SU-DHL-6 (cell line): ENCODE measurements at regions not wholly inside any gene's neighbourhood (a gene's known extent, or its start where the extent isn't known, plus 50 kb on each side); places are given as distances from the start of the nearest gene placed in this dataset.

Source experiments
- H2AFZ ChIP-seq: fragments of 200-600 bp; sonication (generic); 2 replicates; pipeline ENCODE4 v1.6.1; 2014; ENCODE audit warnings: low read depth, mild to moderate bottlenecking, moderate library complexity, mixed read lengths, antibody characterized with exemption, low read length; ENCODE audit not compliant: severe bottlenecking
- H3F3A ChIP-seq: fragments of 200-600 bp; shearing (Covaris generic); 2 replicates; pipeline ENCODE4 v1.6.0; 2016; ENCODE audit warnings: antibody characterized with exemption, mild to moderate bottlenecking; ENCODE audit not compliant: insufficient read depth
- H3K27ac ChIP-seq: fragments of 200-600 bp; sonication (generic); 2 replicates; pipeline ENCODE4 v1.5.1; 2016; ENCODE audit warnings: low read depth, mild to moderate bottlenecking, low read length, moderate library complexity, mixed read lengths
- H3K27me3 ChIP-seq: fragments of 200-600 bp; sonication (generic), shearing (Covaris generic); 2 replicates; pipeline ENCODE4 v1.6.0; 2014; ENCODE audit warnings: mild to moderate bottlenecking, low read length
- H3K36me3 ChIP-seq: fragments of 200-600 bp; sonication (generic); 2 replicates; pipeline ENCODE4 v1.6.1; 2014; ENCODE audit warnings: mild to moderate bottlenecking, low read length, mixed read lengths
- H3K4me2 ChIP-seq: fragments of 300-600, 200-600 bp; shearing (Covaris generic), sonication (generic); 2 replicates; pipeline ENCODE4 v1.6.0; 2014; ENCODE audit warnings: low read length, low read depth, mild to moderate bottlenecking; ENCODE audit not compliant: poor library complexity, severe bottlenecking
- H3K4me3 ChIP-seq: fragments of 200-600 bp; sonication (generic); 2 replicates; pipeline ENCODE4 v1.5.1; 2014; ENCODE audit warnings: antibody characterized with exemption, low read length, mild to moderate bottlenecking, mixed read lengths; ENCODE audit not compliant: insufficient read depth, poor library complexity, severe bottlenecking
- H3K79me2 ChIP-seq: fragments of 200-600 bp; sonication (generic); 2 replicates; pipeline ENCODE4 v1.6.1; 2014; ENCODE audit warnings: mild to moderate bottlenecking, low read length, moderate library complexity; ENCODE audit not compliant: insufficient read depth
- H3K9ac ChIP-seq: fragments of 200-600 bp; sonication (generic); 2 replicates; pipeline ENCODE4 v1.7.0; 2014; ENCODE audit warnings: mild to moderate bottlenecking, low read length
- H3K9me2 ChIP-seq: fragments of 200-600 bp; sonication (generic); replicated peaks from 2 replicates; pipeline ENCODE4 v1.6.1; 2014; ENCODE audit warnings: low read length; ENCODE audit not compliant: insufficient read depth
- H3K9me3 ChIP-seq: fragments of 200-600 bp; sonication (generic); 2 replicates; pipeline ENCODE4 v1.6.1; 2014; ENCODE audit warnings: low read length, mixed read lengths; ENCODE audit not compliant: insufficient read depth
- H4K20me1 ChIP-seq: fragments of 200-600 bp; sonication (generic); 2 replicates; pipeline ENCODE4 v1.6.1; 2014; ENCODE audit warnings: low read depth, mild to moderate bottlenecking, antibody characterized with exemption, low read length, moderate library complexity, mixed read lengths
- EZH2phosphoT487 ChIP-seq: fragments of 200-600 bp; sonication (generic), shearing (Covaris generic); conservative IDR thresholded peaks from 2 replicates; pipeline ENCODE4 v1.6.1; 2018; ENCODE audit warnings: mild to moderate bottlenecking, antibody characterized with exemption, low read length, moderate library complexity, mixed read lengths
- TF ChIP-seq, protein P1 (sequence below): fragments of 200-600 bp; sonication (generic); IDR thresholded peaks from one replicate; pipeline ENCODE4 v1.5.1; 2017; ENCODE audit warnings: antibody characterized with exemption, mild to moderate bottlenecking, low read length, moderate library complexity; ENCODE audit not compliant: insufficient read depth, poor library complexity, severe bottlenecking

DNA sequence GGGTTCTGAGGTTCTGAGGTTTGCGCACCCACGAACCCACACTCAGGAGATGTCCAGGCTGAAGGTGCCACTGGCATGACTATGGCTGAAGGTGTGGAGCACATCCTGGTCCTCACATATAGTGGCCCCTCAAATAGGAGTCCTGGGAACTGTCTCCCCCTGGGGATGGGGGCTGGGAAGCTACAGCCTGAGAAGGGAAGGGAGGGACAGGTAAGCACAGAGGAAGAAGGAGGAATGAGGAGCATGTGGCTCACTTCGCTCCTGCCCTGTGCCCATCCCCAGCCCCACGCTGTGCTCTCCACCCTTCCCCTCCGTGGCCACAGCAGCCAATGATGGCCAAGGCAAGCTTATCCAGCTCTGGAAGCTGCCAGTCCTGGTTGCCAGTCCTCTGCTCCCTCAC lies 123.9 kb upstream of the LHX1 start:
- H3K36me3 ChIP-seq, result no peaks in the 10 kb centered on the region
- H3K27me3 ChIP-seq, result no peaks in the 10 kb centered on the region
- no peak overlapping the region for H3K27ac ChIP-seq
- H3K9me3 ChIP-seq, result no peaks in the 10 kb centered on the region
- H3K9ac ChIP-seq, result no peak overlapping the region
- H3K4me2 ChIP-seq, result no peak overlapping the region
- no peaks in the 10 kb centered on the region for H4K20me1 ChIP-seq
- no peak for TF ChIP-seq EZH2phosphoT487
- TF ChIP-seq, protein P1, sequence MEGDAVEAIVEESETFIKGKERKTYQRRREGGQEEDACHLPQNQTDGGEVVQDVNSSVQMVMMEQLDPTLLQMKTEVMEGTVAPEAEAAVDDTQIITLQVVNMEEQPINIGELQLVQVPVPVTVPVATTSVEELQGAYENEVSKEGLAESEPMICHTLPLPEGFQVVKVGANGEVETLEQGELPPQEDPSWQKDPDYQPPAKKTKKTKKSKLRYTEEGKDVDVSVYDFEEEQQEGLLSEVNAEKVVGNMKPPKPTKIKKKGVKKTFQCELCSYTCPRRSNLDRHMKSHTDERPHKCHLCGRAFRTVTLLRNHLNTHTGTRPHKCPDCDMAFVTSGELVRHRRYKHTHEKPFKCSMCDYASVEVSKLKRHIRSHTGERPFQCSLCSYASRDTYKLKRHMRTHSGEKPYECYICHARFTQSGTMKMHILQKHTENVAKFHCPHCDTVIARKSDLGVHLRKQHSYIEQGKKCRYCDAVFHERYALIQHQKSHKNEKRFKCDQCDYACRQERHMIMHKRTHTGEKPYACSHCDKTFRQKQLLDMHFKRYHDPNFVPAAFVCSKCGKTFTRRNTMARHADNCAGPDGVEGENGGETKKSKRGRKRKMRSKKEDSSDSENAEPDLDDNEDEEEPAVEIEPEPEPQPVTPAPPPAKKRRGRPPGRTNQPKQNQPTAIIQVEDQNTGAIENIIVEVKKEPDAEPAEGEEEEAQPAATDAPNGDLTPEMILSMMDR, result no peak
- no peak overlapping the region for H3K4me3 ChIP-seq
- no peaks in the 10 kb centered on the region for H3F3A ChIP-seq
- no peak overlapping the region for H2AFZ ChIP-seq
- no peaks in the 10 kb centered on the region for H3K79me2 ChIP-seq
- H3K9me2 ChIP-seq, result no peaks in the 10 kb centered on the region

DNA sequence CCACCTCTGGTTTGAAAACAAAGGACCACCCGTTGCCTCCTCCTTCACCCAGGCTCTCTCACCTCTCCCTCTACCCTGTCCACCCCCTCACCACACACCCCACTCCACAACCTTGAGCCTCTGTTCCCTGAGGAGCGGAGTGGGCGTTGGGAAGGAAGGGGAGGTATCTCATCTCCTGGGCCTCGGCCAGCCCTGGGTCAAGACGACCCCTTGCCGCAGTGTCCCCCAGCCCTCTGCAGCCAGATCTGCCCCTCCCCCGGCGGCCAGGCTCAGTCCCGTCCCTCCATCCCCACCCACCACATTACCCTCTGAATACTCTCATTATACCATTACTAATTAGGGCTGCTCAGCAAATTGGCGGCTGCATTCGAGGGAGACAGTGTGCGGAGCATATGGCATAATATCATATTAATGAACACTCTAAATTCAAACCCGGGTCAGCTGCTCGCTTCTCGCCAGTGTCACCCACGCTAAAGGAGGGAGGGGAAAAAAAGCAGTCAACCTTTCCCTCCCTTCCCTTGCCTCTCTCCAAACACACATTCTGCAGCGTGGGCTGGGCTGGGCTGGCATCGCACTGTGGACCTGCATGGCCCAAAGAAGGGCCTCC lies 123.2 kb upstream of the LHX1 start:
- H2AFZ ChIP-seq, result no peak overlapping the region
- no peak for TF ChIP-seq EZH2phosphoT487
- no peak overlapping the region for H3K9ac ChIP-seq
- H3K4me2 ChIP-seq, result no peak overlapping the region
- H3K36me3 ChIP-seq, result no peaks in the 10 kb centered on the region
- no peaks in the 10 kb centered on the region for H3K9me3 ChIP-seq
- H3K27me3 ChIP-seq, result no peaks in the 10 kb centered on the region
- H3F3A ChIP-seq, result no peaks in the 10 kb centered on the region
- no peak overlapping the region for H3K4me3 ChIP-seq
- H3K9me2 ChIP-seq, result no peaks in the 10 kb centered on the region
- H3K79me2 ChIP-seq, result no peaks in the 10 kb centered on the region
- H4K20me1 ChIP-seq, result no peaks in the 10 kb centered on the region
- H3K27ac ChIP-seq, result no peak overlapping the region

DNA sequence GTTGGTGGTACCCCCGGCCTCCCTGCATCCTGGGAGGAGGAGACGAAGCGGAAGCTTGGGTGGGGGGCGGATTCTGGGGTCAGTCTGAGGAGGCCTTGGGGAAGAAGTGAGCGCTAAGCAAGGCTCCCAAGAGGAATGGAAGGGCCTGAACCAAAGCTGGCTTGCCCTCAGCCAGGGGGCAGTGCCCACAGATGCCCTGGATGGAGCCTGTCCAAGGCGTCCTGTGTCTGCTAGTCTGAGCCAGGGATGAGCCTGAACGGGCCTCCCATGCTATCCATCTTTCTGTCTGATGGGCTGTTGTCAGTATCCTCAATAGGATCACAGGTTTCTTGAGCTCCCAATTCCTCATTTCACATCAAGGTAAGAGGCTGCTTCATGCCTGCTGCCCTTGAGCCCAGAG lies 122.3 kb upstream of the LHX1 start:
- H3K4me3 ChIP-seq, result no peak overlapping the region
- H4K20me1 ChIP-seq, result no peaks in the 10 kb centered on the region
- H3K9ac ChIP-seq, result no peak overlapping the region
- H3F3A ChIP-seq, result no peaks in the 10 kb centered on the region
- no peaks in the 10 kb centered on the region for H3K79me2 ChIP-seq
- H3K9me3 ChIP-seq, result no peaks in the 10 kb centered on the region
- H3K27me3 ChIP-seq, result no peaks in the 10 kb centered on the region
- H3K4me2 ChIP-seq, result no peak overlapping the region
- no peaks in the 10 kb centered on the region for H3K9me2 ChIP-seq
- TF ChIP-seq, protein P1, result no peak
- TF ChIP-seq EZH2phosphoT487, result no peak
- no peaks in the 10 kb centered on the region for H3K36me3 ChIP-seq
- no peak overlapping the region for H2AFZ ChIP-seq
- no peak overlapping the region for H3K27ac ChIP-seq

DNA sequence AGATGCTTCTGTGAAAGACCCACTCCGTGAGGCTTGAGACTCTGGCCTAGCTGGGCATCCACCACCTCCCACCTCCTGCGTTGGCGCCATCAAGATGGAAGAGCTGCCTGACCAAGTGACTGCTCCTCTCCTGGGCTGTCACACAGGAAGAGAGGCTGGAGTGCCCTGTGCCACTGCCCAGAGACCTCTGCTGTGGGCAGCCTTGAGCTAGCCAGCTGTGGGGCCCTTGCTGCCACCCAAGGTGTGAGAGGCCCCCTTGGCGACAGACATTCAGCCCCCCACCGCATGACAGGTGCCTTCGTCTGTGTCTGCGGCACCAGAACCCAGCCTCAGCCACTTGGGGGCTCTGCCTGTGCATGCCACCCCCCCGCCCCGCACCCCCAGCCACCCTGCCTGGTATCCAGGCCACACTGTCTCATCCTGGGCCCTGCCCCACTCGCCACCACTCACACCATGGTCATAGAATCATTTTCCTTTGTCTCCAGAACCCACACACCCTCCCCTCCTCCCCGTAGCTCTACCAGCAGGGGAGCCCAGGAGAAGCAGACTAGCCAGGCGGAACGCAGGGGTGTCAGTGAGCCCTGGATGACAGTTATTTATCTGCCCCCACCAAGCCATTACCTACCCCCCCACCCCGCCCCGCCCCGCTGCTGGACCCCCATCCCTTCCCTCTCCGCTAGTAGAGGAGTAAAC lies 120.9 kb upstream of the LHX1 start:
- H4K20me1 ChIP-seq, result no peaks in the 10 kb centered on the region
- no peak overlapping the region for H3K9ac ChIP-seq
- H3K27ac ChIP-seq, result no peak overlapping the region
- no peaks in the 10 kb centered on the region for H3F3A ChIP-seq
- TF ChIP-seq EZH2phosphoT487, result no peak
- TF ChIP-seq, protein P1, result no peak
- H3K79me2 ChIP-seq, result no peaks in the 10 kb centered on the region
- no peaks in the 10 kb centered on the region for H3K27me3 ChIP-seq
- H3K36me3 ChIP-seq, result no peaks in the 10 kb centered on the region
- H2AFZ ChIP-seq, result no peak overlapping the region
- no peak overlapping the region for H3K4me3 ChIP-seq
- H3K4me2 ChIP-seq, result no peak overlapping the region
- no peaks in the 10 kb centered on the region for H3K9me3 ChIP-seq
- H3K9me2 ChIP-seq, result no peaks in the 10 kb centered on the region
